ENCODE measurements at regions not wholly inside any gene's neighbourhood (a gene's known extent, or its start where the extent isn't known, plus 50 kb on each side); places are given as distances from the start of the nearest gene placed in this dataset.

DNA sequence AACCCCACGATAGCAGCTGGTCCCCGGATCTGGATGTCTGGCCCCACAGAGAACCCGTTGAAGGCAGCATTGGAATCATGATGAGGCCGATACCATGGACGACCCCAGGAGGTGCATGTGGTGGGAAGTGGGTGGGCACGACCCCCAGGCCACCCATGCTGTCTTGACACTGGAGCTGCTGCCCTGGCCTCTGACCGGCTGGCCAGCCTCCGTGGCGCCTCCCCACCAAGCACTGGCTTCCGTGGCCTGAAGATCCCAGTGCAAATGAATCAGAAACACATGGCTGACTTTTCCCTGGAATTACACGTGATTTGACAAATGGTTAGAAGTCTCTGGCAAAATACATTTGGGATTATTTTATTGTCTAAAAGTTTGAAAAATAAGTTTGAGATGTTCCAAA, 259.0 kb upstream of the IRX1 start (continued):
- TF ChIP-seq USF2 (IDR thresholded peaks at IDR 0.05; ENCODE audit: low read length) (no peak), POU5F1 (IDR thresholded peaks at IDR 0.05; ENCODE audit: low read depth, low read length) (no peak), E2F6 (IDR thresholded peaks at IDR 0.05) (no peak)
